SK-N-SH (cell line): ENCODE measurements at regions not wholly inside any gene's neighbourhood (a gene's known extent, or its start where the extent isn't known, plus 50 kb on each side); places are given as distances from the start of the nearest gene placed in this dataset.

ENCODE experiments used
- CTCF ChIA-PET: fragments of 300-600, 350-600 bp; formaldehyde crosslinking; extraction: SDS; loops from one replicate; lab custom pipeline; 2021; lab: Yijun Ruan, JAX
- POLR2A ChIA-PET: fragments of 350-600 bp; sonication (Branson Sonifier 250); formaldehyde crosslinking; extraction: SDS; loops from one replicate; lab custom pipeline; 2020; ENCODE audit warnings: antibody characterized with exemption, inconsistent platforms; lab: Yijun Ruan, JAX
- DNase-seq: peaks from one replicate; pipeline ENCODE4 v3.0.0; 2012
- H2AFZ ChIP-seq: fragments of 200-600 bp; sonication (generic); 2 replicates; pipeline ENCODE4 v1.8.1; 2016; ENCODE audit warnings: antibody characterized with exemption, mild to moderate bottlenecking, low read depth
- H3F3A ChIP-seq: fragments of 200-600 bp; sonication (generic); replicated peaks from 2 replicates; pipeline ENCODE3; 2016; ENCODE audit warnings: antibody characterized with exemption, mild to moderate bottlenecking; ENCODE audit not compliant: insufficient read depth
- H3K27ac ChIP-seq, 2 experiments: fragments of 200-500 bp in 1 of 2; fragments of 200-600 bp in 1 of 2; sonication (Bioruptor generic) in 1 of 2; sonication (generic), shearing (Covaris generic) in 1 of 2; 2 replicates each; pipeline versions ENCODE4 v1.5.1 to v1.6.1; 2014 to 2016; ENCODE audit warnings: low read depth in 2 of 2, inconsistent platforms in 1 of 2, low read length in 1 of 2, mild to moderate bottlenecking in 1 of 2, mixed read lengths in 1 of 2
- H3K27me3 ChIP-seq: fragments of 200-600 bp; sonication (generic), shearing (Covaris generic); 2 replicates; pipeline ENCODE4 v1.6.1; 2016; ENCODE audit warnings: mixed run types; ENCODE audit not compliant: insufficient read depth
- H3K36me3 ChIP-seq, 2 experiments: fragments of 200-500 bp in 1 of 2; fragments of 200-600 bp in 1 of 2; sonication (Bioruptor generic) in 1 of 2; sonication (generic) in 1 of 2; replicated peaks in 1 of 2; 2 replicates each; pipeline versions ENCODE3 to v1.5.1; 2014 to 2016; ENCODE audit warnings: low read length in 1 of 2, mild to moderate bottlenecking in 1 of 2; ENCODE audit not compliant: insufficient read depth in 2 of 2, control insufficient read depth in 1 of 2
- H3K4me1 ChIP-seq, 2 experiments: fragments of 200-500 bp in 1 of 2; fragments of 200-600 bp in 1 of 2; sonication (Bioruptor generic) in 1 of 2; sonication (generic), shearing (Covaris generic) in 1 of 2; 2 replicates each; pipeline versions ENCODE4 v1.5.1 to v1.6.1; 2014 to 2016; ENCODE audit warnings: low read depth in 1 of 2, low read length in 1 of 2, mixed run types in 1 of 2; ENCODE audit not compliant: insufficient read depth in 2 of 2, control insufficient read depth in 1 of 2
- H3K4me2 ChIP-seq: fragments of 200-600 bp; sonication (generic), shearing (Covaris generic); 2 replicates; pipeline ENCODE4 v1.6.1; 2017; ENCODE audit warnings: mixed run types
- H3K4me3 ChIP-seq, 2 experiments: fragments of 200-500 bp in 1 of 2; fragments of 200-600 bp in 1 of 2; sonication (Bioruptor generic) in 1 of 2; sonication (generic), shearing (Covaris generic) in 1 of 2; 2 replicates each; pipeline versions ENCODE4 v1.5.1 to v1.8.1; 2014 to 2016; ENCODE audit warnings: low read depth in 2 of 2, inconsistent platforms in 1 of 2, low read length in 1 of 2, mild to moderate bottlenecking in 1 of 2, mixed read lengths in 1 of 2, moderate library complexity in 1 of 2
- H3K79me2 ChIP-seq: fragments of 200-600 bp; sonication (generic); 2 replicates; pipeline ENCODE4 v1.8.1; 2017; ENCODE audit warnings: mild to moderate bottlenecking; ENCODE audit not compliant: insufficient read depth
- H3K9ac ChIP-seq: fragments of 200-600 bp; sonication (generic); 2 replicates; pipeline ENCODE4 v1.6.1; 2017; ENCODE audit warnings: mixed run types
- H3K9me2 ChIP-seq: fragments of 200-600 bp; sonication (generic); 2 replicates; pipeline ENCODE4 v1.6.1; 2017; ENCODE audit warnings: mixed run types
- H3K9me3 ChIP-seq: fragments of 200-600 bp; sonication (generic); 2 replicates; pipeline ENCODE4 v1.6.1; 2017; ENCODE audit warnings: mixed run types, mild to moderate bottlenecking, moderate library complexity
- H4K20me1 ChIP-seq: fragments of 200-600 bp; sonication (generic); 2 replicates; pipeline ENCODE4 v1.6.1; 2017; ENCODE audit warnings: mild to moderate bottlenecking, mixed run types; ENCODE audit not compliant: insufficient read depth
- FOSL2 ChIP-seq: IDR thresholded peaks from 2 replicates; pipeline ENCODE4 v1.4.0; 2012; ENCODE audit warnings: low read depth, mild to moderate bottlenecking, moderate library complexity, borderline replicate concordance
- JUND ChIP-seq: IDR thresholded peaks from 2 replicates; pipeline ENCODE4 v1.4.0; 2012
- MEF2A ChIP-seq: IDR thresholded peaks from 2 replicates; pipeline ENCODE4 v1.4.0; 2012; ENCODE audit warnings: low read depth, borderline replicate concordance
- MXI1 ChIP-seq: IDR thresholded peaks from 2 replicates; pipeline ENCODE4 v1.6.1; 2012; ENCODE audit warnings: mild to moderate bottlenecking, low read depth, low read length, improper control_type of control experiment
- NFIC ChIP-seq: IDR thresholded peaks from 2 replicates; pipeline ENCODE4 v1.4.0; 2012; ENCODE audit warnings: borderline replicate concordance
- NRF1 ChIP-seq: IDR thresholded peaks from 2 replicates; pipeline ENCODE4 v1.6.1; 2012; ENCODE audit warnings: low read depth, mild to moderate bottlenecking, low read length
- RCOR1 ChIP-seq: fragments of 150-350 bp; IDR thresholded peaks from 2 replicates; pipeline ENCODE4 v1.6.1; 2017; ENCODE audit warnings: antibody characterized with exemption, low read length
- RXRA ChIP-seq: IDR thresholded peaks from 2 replicates; pipeline ENCODE4 v1.4.0; 2012; ENCODE audit warnings: low read depth, mild to moderate bottlenecking, borderline replicate concordance
- SIN3A ChIP-seq: IDR thresholded peaks from 2 replicates; pipeline ENCODE4 v1.6.1; 2012; ENCODE audit warnings: low read depth, mild to moderate bottlenecking, low read length, moderate library complexity, borderline replicate concordance
- TAF1 ChIP-seq: IDR thresholded peaks from 2 replicates; pipeline ENCODE4 v1.6.1; 2012; ENCODE audit warnings: low read depth, mild to moderate bottlenecking, low read length, moderate library complexity, borderline replicate concordance
- TCF12 ChIP-seq: IDR thresholded peaks from 2 replicates; pipeline ENCODE4 v1.4.0; 2012
- YY1 ChIP-seq: IDR thresholded peaks from 2 replicates; pipeline ENCODE4 v1.4.0; 2012; ENCODE audit warnings: low read depth, mild to moderate bottlenecking
- WGBS: methylation state at CpG from one replicate; pipeline ENCODE4 v1.1.6; 2017; ENCODE audit warnings: low lambda C conversion rate; 5-methylcytosine and 5-hydroxymethylcytosine counted together
- TF ChIP-seq, protein P1 (sequence below): fragments of 150-350 bp; IDR thresholded peaks from 2 replicates; pipeline ENCODE4 v1.6.1; 2016; ENCODE audit warnings: mild to moderate bottlenecking, low read depth, low read length
- TF ChIP-seq, protein P2 (sequence below): IDR thresholded peaks from 2 replicates; pipeline ENCODE4 v1.4.0; 2012; ENCODE audit warnings: low read depth, borderline replicate concordance
- TF ChIP-seq, protein P3 (sequence below): IDR thresholded peaks from 2 replicates; pipeline ENCODE4 v1.4.0; 2012; ENCODE audit warnings: low read depth, borderline replicate concordance
- TF ChIP-seq, protein P4 (sequence below): IDR thresholded peaks from 2 replicates; pipeline ENCODE4; 2012

DNA sequence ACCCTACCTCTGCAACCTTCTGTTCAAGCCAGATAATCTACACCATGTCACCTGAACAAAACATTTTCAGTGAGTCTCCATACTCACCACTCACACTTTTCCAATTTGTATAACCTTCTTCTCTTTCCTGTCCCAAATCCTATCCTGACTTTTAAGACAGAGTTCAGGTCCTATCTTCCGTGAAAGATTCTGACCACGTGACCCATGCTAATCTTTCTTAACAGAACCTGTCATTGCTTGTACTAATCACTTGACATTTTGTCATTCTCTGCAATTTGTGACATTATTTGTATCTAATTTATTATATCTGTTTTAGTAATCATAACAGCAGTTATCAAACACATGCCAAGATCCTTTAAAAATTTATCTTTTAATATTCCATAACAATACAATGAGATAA is 132.5 kb upstream of the PRLR start:
- H3K4me3 ChIP-seq = no peak overlapping the region
- no peak overlapping the region for H3K9ac ChIP-seq
- no peaks in the 10 kb centered on the region for H4K20me1 ChIP-seq
- no peaks in the 10 kb centered on the region for H3K79me2 ChIP-seq
- WGBS = 33% methylated on average over 2 of the region's 2 CpGs
- TF ChIP-seq RCOR1 = no peak
- TF ChIP-seq FOSL2 = no peak
- no peak for TF ChIP-seq RXRA
- TF ChIP-seq MEF2A = no peak
- TF ChIP-seq, protein P1, sequence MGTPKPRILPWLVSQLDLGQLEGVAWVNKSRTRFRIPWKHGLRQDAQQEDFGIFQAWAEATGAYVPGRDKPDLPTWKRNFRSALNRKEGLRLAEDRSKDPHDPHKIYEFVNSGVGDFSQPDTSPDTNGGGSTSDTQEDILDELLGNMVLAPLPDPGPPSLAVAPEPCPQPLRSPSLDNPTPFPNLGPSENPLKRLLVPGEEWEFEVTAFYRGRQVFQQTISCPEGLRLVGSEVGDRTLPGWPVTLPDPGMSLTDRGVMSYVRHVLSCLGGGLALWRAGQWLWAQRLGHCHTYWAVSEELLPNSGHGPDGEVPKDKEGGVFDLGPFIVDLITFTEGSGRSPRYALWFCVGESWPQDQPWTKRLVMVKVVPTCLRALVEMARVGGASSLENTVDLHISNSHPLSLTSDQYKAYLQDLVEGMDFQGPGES = no peak
- no peak for TF ChIP-seq YY1
- TF ChIP-seq TCF12 = no peak
- TF ChIP-seq, protein P2, sequence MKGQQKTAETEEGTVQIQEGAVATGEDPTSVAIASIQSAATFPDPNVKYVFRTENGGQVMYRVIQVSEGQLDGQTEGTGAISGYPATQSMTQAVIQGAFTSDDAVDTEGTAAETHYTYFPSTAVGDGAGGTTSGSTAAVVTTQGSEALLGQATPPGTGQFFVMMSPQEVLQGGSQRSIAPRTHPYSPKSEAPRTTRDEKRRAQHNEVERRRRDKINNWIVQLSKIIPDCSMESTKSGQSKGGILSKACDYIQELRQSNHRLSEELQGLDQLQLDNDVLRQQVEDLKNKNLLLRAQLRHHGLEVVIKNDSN = no peak
- TF ChIP-seq JUND = no peak
- TF ChIP-seq, protein P3, sequence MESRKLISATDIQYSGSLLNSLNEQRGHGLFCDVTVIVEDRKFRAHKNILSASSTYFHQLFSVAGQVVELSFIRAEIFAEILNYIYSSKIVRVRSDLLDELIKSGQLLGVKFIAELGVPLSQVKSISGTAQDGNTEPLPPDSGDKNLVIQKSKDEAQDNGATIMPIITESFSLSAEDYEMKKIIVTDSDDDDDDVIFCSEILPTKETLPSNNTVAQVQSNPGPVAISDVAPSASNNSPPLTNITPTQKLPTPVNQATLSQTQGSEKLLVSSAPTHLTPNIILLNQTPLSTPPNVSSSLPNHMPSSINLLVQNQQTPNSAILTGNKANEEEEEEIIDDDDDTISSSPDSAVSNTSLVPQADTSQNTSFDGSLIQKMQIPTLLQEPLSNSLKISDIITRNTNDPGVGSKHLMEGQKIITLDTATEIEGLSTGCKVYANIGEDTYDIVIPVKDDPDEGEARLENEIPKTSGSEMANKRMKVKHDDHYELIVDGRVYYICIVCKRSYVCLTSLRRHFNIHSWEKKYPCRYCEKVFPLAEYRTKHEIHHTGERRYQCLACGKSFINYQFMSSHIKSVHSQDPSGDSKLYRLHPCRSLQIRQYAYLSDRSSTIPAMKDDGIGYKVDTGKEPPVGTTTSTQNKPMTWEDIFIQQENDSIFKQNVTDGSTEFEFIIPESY = no peak
- no peak for TF ChIP-seq TAF1
- TF ChIP-seq NFIC = no peak
- TF ChIP-seq MXI1 = no peak
- TF ChIP-seq, protein P4, sequence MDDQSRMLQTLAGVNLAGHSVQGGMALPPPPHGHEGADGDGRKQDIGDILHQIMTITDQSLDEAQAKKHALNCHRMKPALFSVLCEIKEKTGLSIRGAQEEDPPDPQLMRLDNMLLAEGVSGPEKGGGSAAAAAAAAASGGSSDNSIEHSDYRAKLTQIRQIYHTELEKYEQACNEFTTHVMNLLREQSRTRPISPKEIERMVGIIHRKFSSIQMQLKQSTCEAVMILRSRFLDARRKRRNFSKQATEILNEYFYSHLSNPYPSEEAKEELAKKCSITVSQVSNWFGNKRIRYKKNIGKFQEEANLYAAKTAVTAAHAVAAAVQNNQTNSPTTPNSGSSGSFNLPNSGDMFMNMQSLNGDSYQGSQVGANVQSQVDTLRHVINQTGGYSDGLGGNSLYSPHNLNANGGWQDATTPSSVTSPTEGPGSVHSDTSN = no peak
- TF ChIP-seq SIN3A = no peak
- no peak for TF ChIP-seq NRF1
- no peaks in the 10 kb centered on the region for H3F3A ChIP-seq
- no peaks in the 10 kb centered on the region; the same call in 1 of the 2 replicates for H3K9me2 ChIP-seq
- DNase-seq = no peak
- H3K4me1 ChIP-seq = no peaks in the 10 kb centered on the region
- CTCF ChIA-PET = interaction anchor here (0.6 kb wide), 1 partner anchor 1270 kb away, joined by 3 read pairs; no protein-coding TSS in a partner anchor
- H3K4me2 ChIP-seq = no peak overlapping the region
- H3K27me3 ChIP-seq = no peaks in the 10 kb centered on the region
- H3K9me3 ChIP-seq = no peaks in the 10 kb centered on the region
- no peak overlapping the region for H3K27ac ChIP-seq
- H3K36me3 ChIP-seq = no peaks in the 10 kb centered on the region
- H2AFZ ChIP-seq = no peak overlapping the region
- POLR2A ChIA-PET = interaction anchor here (0.6 kb wide), 1 partner anchor 255 kb away, joined by 3 read pairs; no protein-coding TSS in a partner anchor
